ENCODE measurements at regions not wholly inside any gene's neighbourhood (a gene's known extent, or its start where the extent isn't known, plus 50 kb on each side); places are given as distances from the start of the nearest gene placed in this dataset.

GRCh38 chr9:135242406-135242805 lies 154.9 kb downstream of the OLFM1 start:
- no peak for TF ChIP-seq TAF1 (IDR thresholded peaks at IDR 0.05; ENCODE audit: borderline replicate concordance, low read depth, low read length)
- TF ChIP-seq POLR2A (IDR thresholded peaks at IDR 0.05; ENCODE audit: low read depth, low read length) = no peak
- no peak for TF ChIP-seq POLR2AphosphoS5 (IDR thresholded peaks at IDR 0.05; ENCODE audit: low read depth, low read length)

Measured in GM12892 (cell line).